Lung (tissue), 11 donors: ENCODE measurements at regions not wholly inside any gene's neighbourhood (a gene's known extent, or its start where the extent isn't known, plus 50 kb on each side); places are given as distances from the start of the nearest gene placed in this dataset.
A peak's percentile ranks its signal among the peaks of the same experiment; 100 is the strongest.

Source experiments
- ATAC-seq: fragments of 200-7000 bp; cut with Tn5 transposase; one replicate; pipeline ENCODE4 v1.9.1; 2020; ENCODE audit warnings: moderate number of reproducible peaks; ENCODE audit not compliant: insufficient read depth, low FRiP score
- DNase-seq, 3 donors: peaks; one replicate each; pipeline ENCODE4 v3.0.0-alpha.2; 2013 to 2017
- H3K27ac ChIP-seq, 2 donors: one replicate each; pipeline ENCODE4 v1.5.1; 2013; ENCODE audit warnings: mild to moderate bottlenecking in 2 of 2, moderate library complexity in 2 of 2, control low read depth in 1 of 2, inconsistent platforms in 1 of 2, low read depth in 1 of 2, low read length in 1 of 2
- H3K27me3 ChIP-seq, 3 donors: one replicate each; pipeline ENCODE4 v1.5.1; 2013; ENCODE audit warnings: low read length in 2 of 3; ENCODE audit not compliant: control insufficient read depth in 3 of 3, insufficient read depth in 3 of 3
- H3K36me3 ChIP-seq, 4 donors: one replicate each; pipeline ENCODE4 v1.5.1; 2013; ENCODE audit warnings: low read length in 4 of 4, mild to moderate bottlenecking in 1 of 4, moderate library complexity in 1 of 4; ENCODE audit not compliant: control insufficient read depth in 4 of 4, insufficient read depth in 4 of 4
- H3K4me1 ChIP-seq, 5 donors: one replicate each; pipeline ENCODE4 v1.5.1; 2013; ENCODE audit warnings: low read length in 5 of 5, mild to moderate bottlenecking in 2 of 5, moderate library complexity in 1 of 5; ENCODE audit not compliant: control insufficient read depth in 5 of 5, insufficient read depth in 5 of 5
- H3K4me3 ChIP-seq: one replicate; pipeline ENCODE4 v1.5.1; 2013; ENCODE audit warnings: mild to moderate bottlenecking, control low read depth, moderate library complexity
- H3K9ac ChIP-seq, 2 donors: one replicate each; pipeline ENCODE4 v1.5.1; 2013; ENCODE audit warnings: low read length in 2 of 2, control low read depth in 1 of 2; ENCODE audit not compliant: insufficient read depth in 1 of 2
- H3K9me3 ChIP-seq, 4 donors: one replicate each; pipeline ENCODE4 v1.5.1; 2013; ENCODE audit warnings: low read length in 3 of 4, mild to moderate bottlenecking in 1 of 4, moderate library complexity in 1 of 4; ENCODE audit not compliant: control insufficient read depth in 4 of 4, insufficient read depth in 3 of 4
- WGBS, 2 donors: extraction: QIAGEN DNeasy Blood & Tissue Kit; methylation state at CpG; one replicate each; pipeline ENCODE4 v1.1.7; 2013; 5-methylcytosine and 5-hydroxymethylcytosine counted together
- TF ChIP-seq, protein P1 (sequence below): IDR thresholded peaks from 2 replicates; pipeline ENCODE4 v1.5.1; 2012; ENCODE audit warnings: mild to moderate bottlenecking; ENCODE audit errors: control extremely low read depth, extremely low read depth
- donor health status: control.
- donor health status: control.
- donor health status: Bipolar disorder and iron deficiency.
- donor health status: healthy.
- donor health status: DM: yes; HTN: yes; CAD: no.

DNA sequence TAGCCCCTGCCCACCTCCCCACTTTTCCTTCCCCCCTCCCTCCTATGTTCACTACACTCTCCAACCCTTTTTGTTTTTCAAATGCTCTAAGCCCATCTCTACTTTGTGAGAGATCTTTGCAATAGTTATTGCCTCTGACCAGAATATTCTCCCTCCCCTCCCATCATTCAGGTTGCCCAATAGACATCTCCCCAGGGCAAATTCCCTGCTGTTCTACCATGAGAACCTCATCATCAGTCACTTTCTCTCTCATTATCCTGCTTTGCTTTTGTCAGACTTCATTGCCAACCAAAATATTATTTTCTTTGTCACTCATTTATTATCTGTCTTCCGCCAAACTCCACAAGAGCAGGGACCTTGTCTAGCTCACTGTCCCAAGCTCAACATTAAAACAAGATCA is 268.2 kb upstream of the PPARGC1A start:
- DNase-seq: no peak
- Histone ChIP-seq H3K27ac (no peak overlapping the region), H3K9me3 (peaks cover 0 to 2% (median 0%) of the 10 kb centered on the region in 4 donors), H3K4me1 (peaks cover 0 to 12% (median 0%) of the 10 kb centered on the region in 5 donors), H3K9ac (no peak overlapping the region), H3K36me3 (no peaks in the 10 kb centered on the region), H3K27me3 (no peaks in the 10 kb centered on the region), H3K4me3 (no peak overlapping the region)
- TF ChIP-seq, protein P1, sequence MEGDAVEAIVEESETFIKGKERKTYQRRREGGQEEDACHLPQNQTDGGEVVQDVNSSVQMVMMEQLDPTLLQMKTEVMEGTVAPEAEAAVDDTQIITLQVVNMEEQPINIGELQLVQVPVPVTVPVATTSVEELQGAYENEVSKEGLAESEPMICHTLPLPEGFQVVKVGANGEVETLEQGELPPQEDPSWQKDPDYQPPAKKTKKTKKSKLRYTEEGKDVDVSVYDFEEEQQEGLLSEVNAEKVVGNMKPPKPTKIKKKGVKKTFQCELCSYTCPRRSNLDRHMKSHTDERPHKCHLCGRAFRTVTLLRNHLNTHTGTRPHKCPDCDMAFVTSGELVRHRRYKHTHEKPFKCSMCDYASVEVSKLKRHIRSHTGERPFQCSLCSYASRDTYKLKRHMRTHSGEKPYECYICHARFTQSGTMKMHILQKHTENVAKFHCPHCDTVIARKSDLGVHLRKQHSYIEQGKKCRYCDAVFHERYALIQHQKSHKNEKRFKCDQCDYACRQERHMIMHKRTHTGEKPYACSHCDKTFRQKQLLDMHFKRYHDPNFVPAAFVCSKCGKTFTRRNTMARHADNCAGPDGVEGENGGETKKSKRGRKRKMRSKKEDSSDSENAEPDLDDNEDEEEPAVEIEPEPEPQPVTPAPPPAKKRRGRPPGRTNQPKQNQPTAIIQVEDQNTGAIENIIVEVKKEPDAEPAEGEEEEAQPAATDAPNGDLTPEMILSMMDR: no peak
- no peak for ATAC-seq
- WGBS, 2 donors: 86 to 90% methylated on average over 1 of the region's 1 CpG

DNA sequence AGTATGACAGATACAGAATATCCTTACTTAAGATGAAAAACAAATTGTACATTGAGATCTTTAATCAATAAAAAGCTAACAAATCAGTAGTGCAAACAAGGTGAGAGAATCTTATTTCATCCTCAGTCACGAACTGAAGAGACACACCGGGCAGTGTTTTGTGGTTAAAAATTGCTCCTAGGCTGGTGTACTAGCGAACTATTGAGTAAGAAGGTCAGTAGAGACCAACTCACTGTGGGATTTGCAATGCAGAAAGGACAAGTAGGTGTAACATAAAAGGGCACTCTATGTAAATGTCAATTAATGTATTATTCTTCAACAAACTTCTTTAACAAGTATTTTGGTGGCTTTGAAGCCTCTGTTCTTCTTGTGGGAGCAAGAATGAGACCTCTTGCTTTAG is 260.2 kb upstream of the PPARGC1A start:
- 74 to 83% methylated on average over 3 of the region's 3 CpGs for WGBS, 2 donors
- Histone ChIP-seq H3K27ac (no peak overlapping the region), H3K36me3 (no peaks in the 10 kb centered on the region), H3K4me1 (peaks cover 0 to 13% (median 3%) of the 10 kb centered on the region in 5 donors), H3K27me3 (no peaks in the 10 kb centered on the region), H3K9ac (no peak overlapping the region), H3K9me3 (no peaks in the 10 kb centered on the region), H3K4me3 (no peak overlapping the region)
- TF ChIP-seq, protein P1: no peak
- DNase-seq (no peak), ATAC-seq (no peak)

DNA sequence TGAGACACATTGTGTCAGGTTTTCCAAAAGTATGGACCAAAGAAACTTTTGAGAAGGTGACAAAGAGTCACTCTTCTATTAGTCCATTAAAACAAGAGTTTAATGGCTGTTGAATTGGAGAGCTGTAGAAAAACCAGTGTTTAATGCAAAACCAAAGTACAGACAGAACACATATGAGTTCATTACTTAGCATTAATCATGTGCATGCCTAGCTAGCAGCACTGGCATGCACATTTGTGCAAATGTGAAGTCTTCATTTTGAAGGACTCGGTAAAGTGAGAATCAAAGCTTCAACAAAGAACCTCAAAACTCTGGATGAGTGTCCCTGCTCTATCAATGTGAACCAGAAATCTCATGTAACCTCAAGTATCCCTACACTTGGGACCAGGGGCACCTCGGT is 256.3 kb upstream of the PPARGC1A start:
- Histone ChIP-seq H3K27me3 (peaks cover 0 to 3% (median 0%) of the 10 kb centered on the region in 3 donors), H3K27ac (no peak overlapping the region), H3K4me1 (peaks cover 0 to 19% (median 4%) of the 10 kb centered on the region in 5 donors), H3K9ac (no peak overlapping the region), H3K4me3 (no peak overlapping the region), H3K36me3 (no peaks in the 10 kb centered on the region), H3K9me3 (no peaks in the 10 kb centered on the region)
- DNase-seq (no peak), ATAC-seq (no peak)
- 77 to 87% methylated on average over 2 of the region's 2 CpGs for WGBS, 2 donors
- TF ChIP-seq, protein P1: no peak

- H3K27ac ChIP-seq: no peak overlapping the region
- no peak overlapping the region for H3K4me3 ChIP-seq
- ATAC-seq (no peak), DNase-seq (peak in 2 of 3 donors; percentile 76 to 80)
- peaks cover 0 to 3% (median 0%) of the 10 kb centered on the region in 3 donors for H3K27me3 ChIP-seq
- WGBS, 2 donors: 69 to 79% methylated on average over 6 of the region's 6 CpGs
- H3K4me1 ChIP-seq: peaks cover 0 to 19% (median 4%) of the 10 kb centered on the region in 5 donors
- H3K36me3 ChIP-seq: no peaks in the 10 kb centered on the region
- H3K9ac ChIP-seq: no peak overlapping the region
- H3K9me3 ChIP-seq: no peaks in the 10 kb centered on the region
- TF ChIP-seq, protein P1: no peak
Observed at GRCh38 chr4:24145591-24145990, 255.7 kb upstream of the PPARGC1A start.
